NCI-H345 (cell line): ENCODE measurements at regions not wholly inside any gene's neighbourhood (a gene's known extent, or its start where the extent isn't known, plus 50 kb on each side); places are given as distances from the start of the nearest gene placed in this dataset.
"Not testable (repeated sequence)": the region's sequence is repeated elsewhere in the genome, so short reads cannot be mapped to it uniquely, and the experiment has no call there.

ENCODE experiments used
- DNase-seq: peaks from one replicate; lab custom pipeline; 2025; lab: John Stamatoyannopoulos, UW

DNA sequence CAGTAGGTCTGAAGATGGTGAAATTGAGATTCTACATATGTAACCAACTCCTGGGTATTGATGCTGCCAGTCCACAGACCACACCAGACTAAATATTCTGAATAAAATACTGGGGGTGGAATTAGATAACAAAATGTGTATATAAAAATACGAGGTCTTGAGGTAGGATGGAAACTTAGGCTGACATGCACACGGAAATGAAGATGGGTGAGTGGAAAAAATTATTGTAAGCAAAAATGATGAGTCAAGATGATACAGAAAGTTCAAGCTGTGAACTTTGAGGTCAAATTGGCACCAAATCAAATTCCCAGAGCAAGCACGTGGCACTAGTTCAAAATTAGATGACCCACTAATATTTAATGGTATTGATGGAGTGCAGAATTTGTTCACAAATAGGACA, 713.4 kb upstream of the ACO1 start:
- no peak for DNase-seq

- no peak for DNase-seq
Measured at GRCh38 chr9:31674264-31674663, 710.2 kb upstream of the ACO1 start.

GRCh38 chr9:31677415-31677814, 707.0 kb upstream of the ACO1 start:
- DNase-seq = no peak

DNA sequence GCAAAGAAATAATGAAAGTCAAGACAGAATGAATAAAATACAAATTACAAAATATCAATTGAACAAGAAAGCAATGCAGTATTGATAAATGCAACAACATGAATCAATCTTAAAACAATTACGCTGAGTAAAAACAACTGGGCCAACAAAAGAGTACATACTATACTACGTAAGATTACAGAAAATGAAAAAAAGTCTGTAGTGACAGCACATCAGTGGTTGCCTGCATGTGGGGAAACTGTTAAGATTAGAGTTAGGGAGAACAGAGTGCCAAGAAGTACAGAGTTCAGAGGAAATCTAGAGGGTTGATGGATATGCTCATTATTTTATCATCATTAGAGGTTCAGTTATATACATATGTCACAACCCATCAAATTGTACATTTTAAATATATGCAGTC, 706.6 kb upstream of the ACO1 start:
- DNase-seq = no peak

- peak; percentile 10 for DNase-seq
Measured at GRCh38 chr9:31683116-31683515, 701.3 kb upstream of the ACO1 start.

DNA sequence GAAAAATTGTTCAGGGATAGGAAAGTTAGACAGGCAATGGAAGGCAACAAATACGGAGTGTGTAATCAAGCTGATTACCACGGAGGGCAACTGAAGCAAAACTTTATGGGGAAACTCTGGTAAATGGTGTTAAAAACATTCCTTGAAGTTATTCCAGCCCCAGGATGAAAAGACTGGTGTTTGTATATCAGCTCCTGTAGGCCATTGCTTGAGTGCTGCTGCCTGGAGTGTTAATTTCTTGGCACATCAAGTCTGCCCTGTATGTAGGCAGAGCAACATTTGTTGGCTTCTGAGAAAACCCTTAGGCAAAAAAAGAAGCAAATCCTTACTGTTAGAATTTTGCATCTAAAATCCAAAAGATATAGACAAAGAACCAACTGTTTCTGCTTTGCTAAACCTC, 686.5 kb upstream of the ACO1 start:
- no peak for DNase-seq

DNA sequence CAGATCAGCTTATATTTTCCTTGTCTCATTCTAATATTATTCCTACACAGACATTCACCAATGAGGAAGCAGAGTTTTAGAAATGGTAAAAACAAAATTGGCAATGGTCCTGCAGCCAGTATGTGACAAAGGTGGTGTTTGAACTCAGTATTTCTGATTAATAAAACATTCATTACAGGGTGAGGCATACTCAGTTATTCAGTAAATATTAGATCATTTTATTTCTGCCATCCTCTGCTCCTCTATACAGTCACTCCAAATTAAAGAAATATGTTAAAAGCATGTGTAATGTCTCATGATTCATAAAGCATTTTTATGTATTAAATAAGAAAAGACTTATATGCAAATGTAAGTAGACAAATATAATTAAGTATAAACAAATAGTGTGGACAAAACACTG, 684.6 kb upstream of the ACO1 start:
- DNase-seq = no peak

- DNase-seq = no peak
Measured at GRCh38 chr9:31700252-31701045, 684.0 kb upstream of the ACO1 start.

DNA sequence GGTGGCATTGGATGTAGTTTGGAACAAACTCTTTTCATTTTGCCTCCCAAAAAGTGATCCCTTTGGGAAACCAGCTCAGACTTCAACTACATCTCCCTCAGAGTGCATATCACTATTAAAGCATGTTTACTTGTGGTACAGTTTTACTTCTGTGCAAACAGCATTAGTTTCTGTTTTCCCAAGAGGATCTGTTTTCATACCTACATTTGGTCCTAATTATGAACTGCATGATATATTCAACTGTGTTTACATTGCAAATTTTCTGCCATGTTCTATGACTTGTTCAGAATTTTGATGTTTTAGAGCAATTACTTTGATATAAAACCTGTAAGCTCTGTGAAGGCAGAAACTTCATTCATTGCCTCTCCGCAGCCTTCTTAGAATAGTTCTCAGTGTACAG, 681.5 kb upstream of the ACO1 start:
- no peak for DNase-seq

DNA sequence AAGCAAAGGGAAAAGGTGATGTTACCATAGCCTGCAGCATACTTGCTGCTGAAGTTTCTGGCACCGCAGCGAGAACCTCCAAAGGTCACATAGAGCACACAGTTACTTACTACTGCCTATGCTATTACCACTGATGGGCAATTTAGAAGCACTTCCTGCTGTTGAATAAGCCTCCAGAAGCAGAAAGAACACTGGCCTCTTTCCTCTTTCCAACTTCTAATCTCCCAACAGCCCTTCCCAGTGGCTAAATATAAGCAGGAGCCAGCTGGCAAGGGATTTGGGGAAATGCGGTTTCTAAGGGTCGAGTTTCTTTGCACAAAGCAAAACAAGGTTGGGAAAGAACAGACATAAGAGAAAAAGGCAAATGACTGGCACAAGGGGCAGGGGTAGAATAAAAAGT, 669.2 kb upstream of the ACO1 start:
- DNase-seq = no peak

GRCh38 chr9:31719262-31719661, 665.2 kb upstream of the ACO1 start:
- DNase-seq = no peak

- DNase-seq = no peak
Measured at GRCh38 chr9:31730398-31730797, 654.0 kb upstream of the ACO1 start.

GRCh38 chr9:31733166-31733565, 651.3 kb upstream of the ACO1 start:
- no peak for DNase-seq

- no peak for DNase-seq
Measured at GRCh38 chr9:31736581-31737179, 647.8 kb upstream of the ACO1 start.

GRCh38 chr9:31740705-31741104, 643.7 kb upstream of the ACO1 start:
- no peak for DNase-seq

GRCh38 chr9:31744589-31744988, 639.9 kb upstream of the ACO1 start:
- DNase-seq = no peak

DNA sequence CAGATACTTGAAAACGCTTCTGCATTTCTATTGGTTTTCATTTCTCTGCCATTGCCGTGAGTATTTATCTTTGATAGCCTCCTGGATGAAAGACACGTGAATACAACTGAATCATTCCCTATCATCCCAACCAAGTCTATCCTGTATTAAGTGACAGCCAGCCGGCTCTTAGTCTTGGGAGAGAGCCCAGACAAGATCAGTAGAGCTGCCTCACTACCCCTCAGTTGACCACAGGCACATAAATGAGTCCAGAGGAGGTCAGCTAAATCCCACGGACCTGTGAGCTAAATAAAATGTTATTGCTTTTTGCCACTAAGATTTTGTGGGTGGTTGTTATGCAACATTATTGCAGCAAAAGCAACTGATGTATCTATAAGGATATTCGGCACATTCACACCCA, 639.0 kb upstream of the ACO1 start:
- no peak for DNase-seq

GRCh38 chr9:31745886-31746285, 638.6 kb upstream of the ACO1 start:
- no peak for DNase-seq

GRCh38 chr9:31753756-31754155, 630.7 kb upstream of the ACO1 start:
- no peak for DNase-seq

- DNase-seq = no peak
Measured at GRCh38 chr9:31759703-31760102, 624.7 kb upstream of the ACO1 start.

- DNase-seq = not testable (repeated sequence)
Measured at GRCh38 chr9:31774021-31774420, 610.4 kb upstream of the ACO1 start.

GRCh38 chr9:31774571-31774970, 609.9 kb upstream of the ACO1 start:
- no peak for DNase-seq

DNA sequence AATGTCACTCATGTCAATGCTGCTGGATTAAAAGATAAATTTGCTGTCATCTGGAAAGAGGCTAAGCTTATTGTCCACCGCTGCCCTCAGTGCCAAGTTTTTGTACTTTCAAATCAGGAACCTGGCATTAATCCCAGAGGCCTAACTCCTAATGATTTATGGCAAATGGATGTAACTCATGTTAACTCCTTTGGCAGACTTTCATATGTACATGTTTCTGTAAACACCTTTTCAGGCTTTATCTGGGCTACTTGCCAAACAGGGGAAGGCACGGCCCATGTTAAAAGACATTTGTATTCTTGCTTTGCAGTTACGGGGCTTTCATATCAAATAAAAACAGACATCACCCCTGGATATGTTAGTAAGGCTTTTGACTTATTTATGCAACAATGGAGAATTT, 608.0 kb upstream of the ACO1 start:
- DNase-seq = peak; percentile 98

- no peak for DNase-seq
Measured at GRCh38 chr9:31783491-31783890, 601.0 kb upstream of the ACO1 start.
